ENCODE measurements at regions not wholly inside any gene's neighbourhood (a gene's known extent, or its start where the extent isn't known, plus 50 kb on each side); places are given as distances from the start of the nearest gene placed in this dataset.

DNA sequence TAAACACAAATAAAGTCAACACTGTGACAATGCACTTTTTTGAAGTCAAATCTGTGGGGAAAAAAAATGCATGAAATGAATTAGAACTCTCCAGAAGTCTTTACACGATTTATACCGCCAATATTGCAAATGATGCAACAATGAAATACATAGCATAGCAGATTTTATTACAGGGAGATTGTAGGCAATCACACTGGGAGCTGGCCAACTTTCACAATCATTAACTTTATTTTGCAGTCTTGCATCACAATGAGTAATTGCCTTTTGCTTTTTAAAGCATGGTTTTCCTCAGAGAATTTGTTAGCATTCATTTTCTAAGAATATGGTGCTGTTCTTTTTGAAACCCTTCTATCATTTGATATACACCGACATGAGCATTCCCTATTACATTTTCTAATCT lies 366.4 kb upstream of the FSIP2 start:
- Histone ChIP-seq H3K4me3 (ENCODE audit: low read depth in 2 of 2, low read length in 1 of 2) (no peak overlapping the region), H3K9me3 (no peaks in the 10 kb centered on the region), H3F3A (replicated peaks; ENCODE audit: insufficient read depth) (no peaks in the 10 kb centered on the region), H3K36me3 (replicated peaks in 1 of 2; ENCODE audit: control insufficient read depth in 1 of 2, insufficient read depth in 2 of 2, low read length in 1 of 2) (no peaks in the 10 kb centered on the region), H3K4me1 (ENCODE audit: control insufficient read depth in 1 of 2, insufficient read depth in 2 of 2, low read depth in 1 of 2, low read length in 1 of 2) (no peaks in the 10 kb centered on the region), H3K27ac (ENCODE audit: low read depth in 2 of 2, low read length in 1 of 2) (no peak overlapping the region), H3K9me2 (no peaks in the 10 kb centered on the region), H3K27me3 (ENCODE audit: insufficient read depth) (no peaks in the 10 kb centered on the region), H3K4me2 (no peak overlapping the region), H3K9ac (no peak overlapping the region), H4K20me1 (ENCODE audit: insufficient read depth) (no peaks in the 10 kb centered on the region), H2AFZ (ENCODE audit: low read depth) (no peak overlapping the region), H3K79me2 (ENCODE audit: insufficient read depth) (no peaks in the 10 kb centered on the region)
- CTCF ChIA-PET = no interaction called here
- TF ChIP-seq, protein P1, sequence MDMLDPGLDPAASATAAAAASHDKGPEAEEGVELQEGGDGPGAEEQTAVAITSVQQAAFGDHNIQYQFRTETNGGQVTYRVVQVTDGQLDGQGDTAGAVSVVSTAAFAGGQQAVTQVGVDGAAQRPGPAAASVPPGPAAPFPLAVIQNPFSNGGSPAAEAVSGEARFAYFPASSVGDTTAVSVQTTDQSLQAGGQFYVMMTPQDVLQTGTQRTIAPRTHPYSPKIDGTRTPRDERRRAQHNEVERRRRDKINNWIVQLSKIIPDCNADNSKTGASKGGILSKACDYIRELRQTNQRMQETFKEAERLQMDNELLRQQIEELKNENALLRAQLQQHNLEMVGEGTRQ (IDR thresholded peaks at IDR 0.05; ENCODE audit: borderline replicate concordance, low read depth, low read length) = no peak
- no peak for TF ChIP-seq JUND (IDR thresholded peaks at IDR 0.05)
- no peak for TF ChIP-seq TAF1 (IDR thresholded peaks at IDR 0.05; ENCODE audit: borderline replicate concordance, low read depth, low read length)
- no peak for TF ChIP-seq FOSL2 (IDR thresholded peaks at IDR 0.05; ENCODE audit: borderline replicate concordance, low read depth)
- no peak for TF ChIP-seq POLR2AphosphoS5 (IDR thresholded peaks at IDR 0.05; ENCODE audit: low read depth, low read length)
- TF ChIP-seq PBX3 (IDR thresholded peaks at IDR 0.05) = no peak
- TF ChIP-seq MXI1 (IDR thresholded peaks at IDR 0.05; ENCODE audit: low read depth, low read length) = no peak
- TF ChIP-seq SMC3 (IDR thresholded peaks at IDR 0.05; ENCODE audit: low read depth, low read length) = no peak
- TF ChIP-seq ELF1 (IDR thresholded peaks at IDR 0.05) = no peak
- TF ChIP-seq RFX5 (IDR thresholded peaks at IDR 0.05; ENCODE audit: low read length) = no peak
- no peak for TF ChIP-seq RAD21 (IDR thresholded peaks at IDR 0.05; ENCODE audit: low read length)
- TF ChIP-seq NRF1 (IDR thresholded peaks at IDR 0.05; ENCODE audit: low read depth, low read length) = no peak
- no peak for TF ChIP-seq RCOR1 (IDR thresholded peaks at IDR 0.05; ENCODE audit: low read length)
- no peak for TF ChIP-seq ZBTB33 (IDR thresholded peaks at IDR 0.05; ENCODE audit: borderline replicate concordance, low read depth)
- TF ChIP-seq NFIC (IDR thresholded peaks at IDR 0.05; ENCODE audit: borderline replicate concordance) = no peak
- no peak for TF ChIP-seq GABPA (IDR thresholded peaks at IDR 0.05; ENCODE audit: low read depth)
- TF ChIP-seq USF1 (IDR thresholded peaks at IDR 0.05; ENCODE audit: borderline replicate concordance, low read depth) = no peak
- no peak for TF ChIP-seq REST (IDR thresholded peaks at IDR 0.05; ENCODE audit: low read depth, low read length)
- no peak for TF ChIP-seq FOXM1 (IDR thresholded peaks at IDR 0.05; ENCODE audit: low read depth)
- no peak for TF ChIP-seq TCF12 (IDR thresholded peaks at IDR 0.05)
- no peak for DNase-seq
- 61% methylated on average over 3 of the region's 3 CpGs for WGBS (ENCODE audit: low lambda C conversion rate)
- POLR2A ChIA-PET = no interaction called here
